ENCODE measurements at regions not wholly inside any gene's neighbourhood (a gene's known extent, or its start where the extent isn't known, plus 50 kb on each side); places are given as distances from the start of the nearest gene placed in this dataset.

DNA sequence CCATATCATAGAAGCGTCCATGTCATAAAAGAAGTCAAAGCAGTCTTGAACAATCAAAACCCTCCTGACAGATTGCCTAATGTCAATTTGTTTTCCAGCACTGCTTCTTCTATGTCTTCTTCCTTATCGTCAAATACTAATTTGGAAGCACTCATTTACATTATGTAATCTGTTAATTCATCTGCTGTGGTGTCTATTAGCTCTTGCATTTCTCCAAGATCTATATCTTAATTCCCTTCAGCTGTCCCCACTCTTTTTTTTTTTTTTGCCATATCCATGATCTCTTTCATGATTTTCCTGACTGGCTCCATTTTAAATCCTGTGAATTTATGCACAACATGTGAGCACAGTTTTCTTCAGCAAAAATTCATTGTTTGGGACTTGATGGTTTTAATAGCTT is 560.5 kb upstream of the ARPP21 start:
- no peaks in the 10 kb centered on the region for H3K9me3 ChIP-seq (ENCODE audit: control extremely low read depth in 1 of 5, control insufficient read depth in 4 of 5, insufficient read depth in 2 of 5, low read depth in 1 of 5, low read length in 4 of 5)
- 100% methylated on average over 1 of the region's 2 CpGs for WGBS (ENCODE audit: insufficient coverage)
- POLR2A ChIA-PET, result no interaction called here
- no peak for DNase-seq
- H3K27ac ChIP-seq (ENCODE audit: insufficient read depth in 1 of 2, low read depth in 1 of 2, low read length in 2 of 2, poor library complexity in 1 of 2, severe bottlenecking in 2 of 2), result no peak overlapping the region
- no peaks in the 10 kb centered on the region for H3K36me3 ChIP-seq (ENCODE audit: control insufficient read depth in 4 of 4, insufficient read depth in 4 of 4, low read length in 3 of 4)
- H3K27me3 ChIP-seq (replicated peaks in 2 of 5; ENCODE audit: control insufficient read depth in 4 of 5, insufficient read depth in 5 of 5, low read length in 4 of 5), result no peaks in the 10 kb centered on the region
- no peak overlapping the region for H3K4me3 ChIP-seq (ENCODE audit: control insufficient read depth in 1 of 7, extremely low read depth in 1 of 7, insufficient read depth in 4 of 7, low read depth in 2 of 7, low read length in 6 of 7)
- CTCF ChIA-PET, result no interaction called here
- no peaks in the 10 kb centered on the region for H3K4me1 ChIP-seq (ENCODE audit: control extremely low read depth in 1 of 4, control insufficient read depth in 4 of 4, insufficient read depth in 4 of 4, low read length in 3 of 4)

DNA sequence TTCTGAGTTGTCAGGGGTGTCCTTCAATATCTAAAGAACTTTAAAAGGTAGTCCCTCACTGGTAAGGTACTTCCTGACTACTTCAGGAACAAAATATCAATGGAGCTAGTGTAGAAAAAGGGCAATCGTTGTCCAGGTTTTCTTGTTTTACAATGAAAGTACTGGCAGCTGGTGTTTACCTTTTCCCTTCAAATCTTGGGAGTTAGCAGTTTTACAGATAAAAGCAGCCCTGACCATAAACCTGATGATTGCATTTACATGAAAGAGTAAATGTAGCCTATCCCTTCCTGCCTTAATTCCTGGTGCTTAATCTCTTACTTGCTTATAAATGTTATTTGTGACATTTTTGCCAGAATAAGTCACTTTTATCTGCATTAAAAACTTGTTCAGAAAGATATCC is 559.9 kb upstream of the ARPP21 start:
- no peaks in the 10 kb centered on the region for H3K9me3 ChIP-seq (ENCODE audit: control extremely low read depth in 1 of 5, control insufficient read depth in 4 of 5, insufficient read depth in 2 of 5, low read depth in 1 of 5, low read length in 4 of 5)
- no peak overlapping the region for H3K27ac ChIP-seq (ENCODE audit: insufficient read depth in 1 of 2, low read depth in 1 of 2, low read length in 2 of 2, poor library complexity in 1 of 2, severe bottlenecking in 2 of 2)
- H3K36me3 ChIP-seq (ENCODE audit: control insufficient read depth in 4 of 4, insufficient read depth in 4 of 4, low read length in 3 of 4), result no peaks in the 10 kb centered on the region
- CTCF ChIA-PET, result no interaction called here
- no peak overlapping the region for H3K4me3 ChIP-seq (ENCODE audit: control insufficient read depth in 1 of 7, extremely low read depth in 1 of 7, insufficient read depth in 4 of 7, low read depth in 2 of 7, low read length in 6 of 7)
- no peaks in the 10 kb centered on the region for H3K27me3 ChIP-seq (replicated peaks in 2 of 5; ENCODE audit: control insufficient read depth in 4 of 5, insufficient read depth in 5 of 5, low read length in 4 of 5)
- no peaks in the 10 kb centered on the region for H3K4me1 ChIP-seq (ENCODE audit: control extremely low read depth in 1 of 4, control insufficient read depth in 4 of 4, insufficient read depth in 4 of 4, low read length in 3 of 4)
- 67% methylated on average over 1 of the region's 1 CpG for WGBS (ENCODE audit: insufficient coverage)
- DNase-seq, result no peak
- POLR2A ChIA-PET, result no interaction called here

DNA sequence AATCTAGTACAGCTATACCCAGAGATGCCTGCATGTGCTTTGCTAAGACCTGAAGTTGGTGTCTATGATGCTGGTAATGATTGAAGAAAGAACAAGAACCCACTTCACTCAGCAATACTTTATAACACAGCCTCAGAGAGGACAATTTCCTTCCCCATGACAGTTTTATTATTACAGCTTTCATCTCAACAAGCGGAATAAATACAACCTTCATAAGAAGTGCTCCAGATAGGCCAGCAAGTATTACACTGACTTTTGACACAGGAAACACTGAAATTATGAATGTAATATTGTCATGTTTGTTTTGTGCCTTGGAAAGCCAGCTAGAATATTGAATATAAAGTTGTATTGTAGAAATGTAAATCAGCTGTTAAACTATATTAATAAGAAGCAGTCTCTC is 557.4 kb upstream of the ARPP21 start:
- H3K27ac ChIP-seq (ENCODE audit: insufficient read depth in 1 of 2, low read depth in 1 of 2, low read length in 2 of 2, poor library complexity in 1 of 2, severe bottlenecking in 2 of 2), result no peak overlapping the region
- H3K9me3 ChIP-seq (ENCODE audit: control extremely low read depth in 1 of 5, control insufficient read depth in 4 of 5, insufficient read depth in 2 of 5, low read depth in 1 of 5, low read length in 4 of 5), result no peaks in the 10 kb centered on the region
- H3K4me1 ChIP-seq (ENCODE audit: control extremely low read depth in 1 of 4, control insufficient read depth in 4 of 4, insufficient read depth in 4 of 4, low read length in 3 of 4), result no peaks in the 10 kb centered on the region
- WGBS (ENCODE audit: insufficient coverage), result no CpG with 5 or more reads among the region's 1 CpG
- ChIA-PET CTCF (no interaction called here), POLR2A (no interaction called here)
- DNase-seq, result no peak
- H3K36me3 ChIP-seq (ENCODE audit: control insufficient read depth in 4 of 4, insufficient read depth in 4 of 4, low read length in 3 of 4), result no peaks in the 10 kb centered on the region
- no peak overlapping the region for H3K4me3 ChIP-seq (ENCODE audit: control insufficient read depth in 1 of 7, extremely low read depth in 1 of 7, insufficient read depth in 4 of 7, low read depth in 2 of 7, low read length in 6 of 7)
- H3K27me3 ChIP-seq (replicated peaks in 2 of 5; ENCODE audit: control insufficient read depth in 4 of 5, insufficient read depth in 5 of 5, low read length in 4 of 5), result no peaks in the 10 kb centered on the region

DNA sequence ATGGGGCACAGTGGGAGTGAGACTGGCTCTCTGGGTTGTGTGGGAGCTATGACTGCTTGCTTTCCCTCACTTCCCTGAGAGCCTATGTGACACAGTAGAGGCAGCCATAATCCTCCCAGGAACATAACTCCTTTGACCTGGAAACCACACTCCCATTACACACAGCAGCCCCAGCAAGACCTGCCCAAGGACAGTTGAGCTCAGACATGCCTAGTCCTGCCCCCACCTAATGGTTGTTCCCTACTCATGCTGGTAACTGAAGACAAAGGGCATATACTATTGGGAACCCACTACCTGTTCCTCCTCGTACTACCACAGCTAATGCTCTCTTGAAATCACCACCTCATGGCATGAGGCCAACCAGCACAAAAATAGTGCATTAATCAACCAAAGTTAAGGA is 550.4 kb upstream of the ARPP21 start:
- ChIA-PET POLR2A (no interaction called here), CTCF (no interaction called here)
- DNase-seq, result no peak
- H3K9me3 ChIP-seq (ENCODE audit: control extremely low read depth in 1 of 5, control insufficient read depth in 4 of 5, insufficient read depth in 2 of 5, low read depth in 1 of 5, low read length in 4 of 5), result peaks cover 0 to 3% (median 2%) of the 10 kb centered on the region in 5 experiments
- H3K4me1 ChIP-seq (ENCODE audit: control extremely low read depth in 1 of 4, control insufficient read depth in 4 of 4, insufficient read depth in 4 of 4, low read length in 3 of 4), result no peaks in the 10 kb centered on the region
- H3K36me3 ChIP-seq (ENCODE audit: control insufficient read depth in 4 of 4, insufficient read depth in 4 of 4, low read length in 3 of 4), result no peaks in the 10 kb centered on the region
- no peak overlapping the region for H3K27ac ChIP-seq (ENCODE audit: insufficient read depth in 1 of 2, low read depth in 1 of 2, low read length in 2 of 2, poor library complexity in 1 of 2, severe bottlenecking in 2 of 2)
- H3K4me3 ChIP-seq (ENCODE audit: control insufficient read depth in 1 of 7, extremely low read depth in 1 of 7, insufficient read depth in 4 of 7, low read depth in 2 of 7, low read length in 6 of 7), result no peak overlapping the region
- no CpG with 5 or more reads among the region's 1 CpG for WGBS (ENCODE audit: insufficient coverage)
- no peaks in the 10 kb centered on the region for H3K27me3 ChIP-seq (replicated peaks in 2 of 5; ENCODE audit: control insufficient read depth in 4 of 5, insufficient read depth in 5 of 5, low read length in 4 of 5)

DNA sequence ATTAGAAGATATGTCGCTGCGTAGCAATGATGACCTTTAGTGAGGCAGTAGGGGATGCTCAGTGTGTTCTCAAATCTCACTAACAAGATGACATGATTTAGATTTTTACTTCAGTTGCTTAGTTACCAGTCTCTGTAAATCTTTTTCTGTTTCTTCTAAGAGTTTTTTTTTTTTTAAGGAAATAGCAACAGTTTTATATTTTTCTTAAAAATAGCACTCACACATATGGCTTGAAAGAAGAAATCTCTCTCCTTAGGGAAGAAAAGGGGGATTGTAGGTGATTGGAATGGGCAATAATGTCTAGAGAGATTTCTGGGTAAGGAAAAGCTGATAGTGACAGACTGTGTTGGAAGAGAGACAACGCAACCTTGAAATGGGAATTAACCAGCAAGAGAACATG is 524.6 kb upstream of the ARPP21 start:
- Histone ChIP-seq H3K9me3 (ENCODE audit: control extremely low read depth in 1 of 5, control insufficient read depth in 4 of 5, insufficient read depth in 2 of 5, low read depth in 1 of 5, low read length in 4 of 5) (no peaks in the 10 kb centered on the region), H3K36me3 (ENCODE audit: control insufficient read depth in 4 of 4, insufficient read depth in 4 of 4, low read length in 3 of 4) (no peaks in the 10 kb centered on the region), H3K27me3 (replicated peaks in 2 of 5; ENCODE audit: control insufficient read depth in 4 of 5, insufficient read depth in 5 of 5, low read length in 4 of 5) (no peaks in the 10 kb centered on the region), H3K27ac (ENCODE audit: insufficient read depth in 1 of 2, low read depth in 1 of 2, low read length in 2 of 2, poor library complexity in 1 of 2, severe bottlenecking in 2 of 2) (no peak overlapping the region), H3K4me1 (ENCODE audit: control extremely low read depth in 1 of 4, control insufficient read depth in 4 of 4, insufficient read depth in 4 of 4, low read length in 3 of 4) (no peaks in the 10 kb centered on the region), H3K4me3 (ENCODE audit: control insufficient read depth in 1 of 7, extremely low read depth in 1 of 7, insufficient read depth in 4 of 7, low read depth in 2 of 7, low read length in 6 of 7) (no peak overlapping the region)
- no CpG with 5 or more reads among the region's 3 CpGs for WGBS (ENCODE audit: insufficient coverage)
- POLR2A ChIA-PET, result no interaction called here
- CTCF ChIA-PET, result no interaction called here
- no peak for DNase-seq

DNA sequence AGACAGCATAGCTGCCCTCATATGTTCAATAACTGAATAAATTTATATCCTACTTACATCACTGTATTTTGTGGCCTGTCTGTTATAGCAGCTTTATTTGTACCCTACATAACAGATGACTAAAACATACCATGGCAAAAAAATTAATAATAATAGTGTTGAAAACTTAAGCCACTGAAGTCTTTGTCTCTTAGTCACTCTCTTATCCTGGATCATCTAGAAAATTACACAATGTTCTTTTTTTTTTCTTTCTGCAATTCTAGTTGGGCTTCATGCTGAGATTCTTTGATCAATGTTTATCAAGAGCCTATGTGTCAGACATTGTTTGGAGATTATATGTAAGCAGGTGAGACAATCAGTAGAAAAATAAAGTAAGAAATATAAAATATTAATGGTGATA is 519.3 kb upstream of the ARPP21 start:
- Histone ChIP-seq H3K27ac (ENCODE audit: insufficient read depth in 1 of 2, low read depth in 1 of 2, low read length in 2 of 2, poor library complexity in 1 of 2, severe bottlenecking in 2 of 2) (no peak overlapping the region), H3K9me3 (ENCODE audit: control extremely low read depth in 1 of 5, control insufficient read depth in 4 of 5, insufficient read depth in 2 of 5, low read depth in 1 of 5, low read length in 4 of 5) (no peaks in the 10 kb centered on the region), H3K4me3 (ENCODE audit: control insufficient read depth in 1 of 7, extremely low read depth in 1 of 7, insufficient read depth in 4 of 7, low read depth in 2 of 7, low read length in 6 of 7) (no peak overlapping the region), H3K36me3 (ENCODE audit: control insufficient read depth in 4 of 4, insufficient read depth in 4 of 4, low read length in 3 of 4) (no peaks in the 10 kb centered on the region), H3K4me1 (ENCODE audit: control extremely low read depth in 1 of 4, control insufficient read depth in 4 of 4, insufficient read depth in 4 of 4, low read length in 3 of 4) (no peaks in the 10 kb centered on the region), H3K27me3 (replicated peaks in 2 of 5; ENCODE audit: control insufficient read depth in 4 of 5, insufficient read depth in 5 of 5, low read length in 4 of 5) (no peaks in the 10 kb centered on the region)
- ChIA-PET CTCF (interaction anchor here (0.6 kb wide), 1 partner anchor 341 kb away, joined by 3 read pairs; no protein-coding TSS in a partner anchor), POLR2A (no interaction called here)
- no peak for DNase-seq

DNA sequence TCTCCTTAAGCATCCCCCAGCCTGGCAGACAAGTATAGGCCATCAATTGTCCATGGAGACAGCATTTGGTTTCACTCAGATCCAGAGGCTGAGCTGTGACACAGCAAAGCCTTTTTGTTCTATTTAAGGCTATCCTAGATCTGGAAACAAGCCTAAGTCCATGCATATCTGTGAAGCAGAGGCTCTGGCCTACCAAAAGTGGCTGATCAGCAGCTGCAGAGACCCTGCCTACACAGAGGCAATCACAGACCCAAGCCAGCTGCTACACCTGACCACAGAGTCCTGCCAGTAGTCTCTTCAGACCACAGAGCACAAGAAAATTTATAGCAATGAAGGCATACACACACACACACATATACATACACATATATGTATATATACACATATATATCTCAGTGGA is 501.7 kb upstream of the ARPP21 start:
- CTCF ChIA-PET, result no interaction called here
- POLR2A ChIA-PET, result no interaction called here
- no peaks in the 10 kb centered on the region for H3K4me1 ChIP-seq (ENCODE audit: control extremely low read depth in 1 of 4, control insufficient read depth in 4 of 4, insufficient read depth in 4 of 4, low read length in 3 of 4)
- H3K36me3 ChIP-seq (ENCODE audit: control insufficient read depth in 4 of 4, insufficient read depth in 4 of 4, low read length in 3 of 4), result no peaks in the 10 kb centered on the region
- no peaks in the 10 kb centered on the region for H3K27me3 ChIP-seq (replicated peaks in 2 of 5; ENCODE audit: control insufficient read depth in 4 of 5, insufficient read depth in 5 of 5, low read length in 4 of 5)
- H3K4me3 ChIP-seq (ENCODE audit: control insufficient read depth in 1 of 7, extremely low read depth in 1 of 7, insufficient read depth in 4 of 7, low read depth in 2 of 7, low read length in 6 of 7), result no peak overlapping the region
- no peak overlapping the region for H3K27ac ChIP-seq (ENCODE audit: insufficient read depth in 1 of 2, low read depth in 1 of 2, low read length in 2 of 2, poor library complexity in 1 of 2, severe bottlenecking in 2 of 2)
- no peak for DNase-seq
- H3K9me3 ChIP-seq (ENCODE audit: control extremely low read depth in 1 of 5, control insufficient read depth in 4 of 5, insufficient read depth in 2 of 5, low read depth in 1 of 5, low read length in 4 of 5), result peaks cover 0 to 4% (median 0%) of the 10 kb centered on the region in 5 experiments

DNA sequence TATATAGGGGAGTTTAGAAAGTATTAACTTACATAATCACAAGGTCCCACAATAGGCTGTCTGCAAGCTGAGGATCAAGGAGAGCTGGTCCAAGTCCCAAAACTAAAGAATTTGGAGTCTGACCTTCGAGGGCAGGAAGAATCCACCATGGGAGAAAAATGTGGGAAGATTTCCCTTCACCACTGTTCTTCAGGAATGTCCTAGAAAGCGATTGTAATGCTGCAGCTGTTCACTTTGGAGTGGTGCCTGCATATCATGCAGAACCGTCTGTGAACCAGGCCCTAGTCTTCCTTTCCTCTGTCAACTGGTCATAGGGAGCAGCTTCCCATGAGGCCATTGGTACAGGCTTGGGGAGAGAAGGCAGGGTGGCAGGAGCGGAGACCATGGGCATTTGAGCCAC is 497.9 kb upstream of the ARPP21 start:
- no peaks in the 10 kb centered on the region for H3K36me3 ChIP-seq (ENCODE audit: control insufficient read depth in 4 of 4, insufficient read depth in 4 of 4, low read length in 3 of 4)
- H3K4me3 ChIP-seq (ENCODE audit: control insufficient read depth in 1 of 7, extremely low read depth in 1 of 7, insufficient read depth in 4 of 7, low read depth in 2 of 7, low read length in 6 of 7), result no peak overlapping the region
- no peaks in the 10 kb centered on the region for H3K27me3 ChIP-seq (replicated peaks in 2 of 5; ENCODE audit: control insufficient read depth in 4 of 5, insufficient read depth in 5 of 5, low read length in 4 of 5)
- H3K27ac ChIP-seq (ENCODE audit: insufficient read depth in 1 of 2, low read depth in 1 of 2, low read length in 2 of 2, poor library complexity in 1 of 2, severe bottlenecking in 2 of 2), result no peak overlapping the region
- ChIA-PET POLR2A (no interaction called here), CTCF (no interaction called here)
- H3K4me1 ChIP-seq (ENCODE audit: control extremely low read depth in 1 of 4, control insufficient read depth in 4 of 4, insufficient read depth in 4 of 4, low read length in 3 of 4), result no peaks in the 10 kb centered on the region
- no peak for DNase-seq
- H3K9me3 ChIP-seq (ENCODE audit: control extremely low read depth in 1 of 5, control insufficient read depth in 4 of 5, insufficient read depth in 2 of 5, low read depth in 1 of 5, low read length in 4 of 5), result peaks cover 0 to 4% (median 0%) of the 10 kb centered on the region in 5 experiments
- whole genome bisulfite sequencing (ENCODE audit: insufficient coverage), result 74% methylated on average over 3 of the region's 4 CpGs
